GM06990 (cell line): ENCODE measurements at regions not wholly inside any gene's neighbourhood (a gene's known extent, or its start where the extent isn't known, plus 50 kb on each side); places are given as distances from the start of the nearest gene placed in this dataset.
"Not testable (repeated sequence)": the region's sequence is repeated elsewhere in the genome, so short reads cannot be mapped to it uniquely, and the experiment has no call there.

Source experiments
- DNase-seq: peaks from one replicate; pipeline ENCODE4 v3.0.0-alpha.2; 2011; ENCODE audit not compliant: insufficient read length; ENCODE audit errors: extremely low read depth
- H3K27me3 ChIP-seq: replicated peaks from 2 replicates; pipeline ENCODE4 v1.6.0; 2011; ENCODE audit warnings: low read length; ENCODE audit not compliant: control insufficient read depth, insufficient read depth
- H3K36me3 ChIP-seq: 2 replicates; pipeline ENCODE4 v1.5.1; 2011; ENCODE audit warnings: low read length; ENCODE audit not compliant: control insufficient read depth, insufficient read depth
- H3K4me3 ChIP-seq: replicated peaks from 2 replicates; pipeline ENCODE4 v1.5.1; 2011; ENCODE audit warnings: low read depth, mild to moderate bottlenecking, control low read depth, low read length
- TF ChIP-seq, protein P1 (sequence below): IDR thresholded peaks from 2 replicates; pipeline ENCODE4 v1.5.1; 2011; ENCODE audit warnings: low read length, control low read depth, mild to moderate bottlenecking, inconsistent platforms; ENCODE audit not compliant: insufficient read depth, poor library complexity, severe bottlenecking

DNA sequence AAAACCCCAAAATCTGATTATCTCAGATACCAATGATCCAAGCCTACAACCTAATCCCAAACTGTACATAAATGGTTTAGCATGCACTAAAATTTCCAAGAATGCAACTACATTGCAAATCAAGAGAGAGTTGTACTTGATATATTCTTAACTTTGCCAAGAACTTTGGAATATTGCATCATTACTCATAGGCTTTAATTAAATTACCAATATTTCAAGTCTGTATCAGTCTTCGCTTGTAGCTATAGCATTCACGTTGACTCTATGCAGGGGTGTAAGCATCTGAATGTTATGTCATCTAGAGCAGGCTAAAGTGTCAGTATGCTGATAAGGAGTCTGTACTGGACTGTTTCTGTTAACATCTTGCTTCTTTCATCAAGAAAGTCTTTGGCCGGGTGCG, 56.3 kb downstream of the FOXI3 start:
- no peak overlapping the region for H3K4me3 ChIP-seq
- no peaks in the 10 kb centered on the region; the same call in none of the 2 replicates for H3K27me3 ChIP-seq
- no peak for DNase-seq
- TF ChIP-seq, protein P1, sequence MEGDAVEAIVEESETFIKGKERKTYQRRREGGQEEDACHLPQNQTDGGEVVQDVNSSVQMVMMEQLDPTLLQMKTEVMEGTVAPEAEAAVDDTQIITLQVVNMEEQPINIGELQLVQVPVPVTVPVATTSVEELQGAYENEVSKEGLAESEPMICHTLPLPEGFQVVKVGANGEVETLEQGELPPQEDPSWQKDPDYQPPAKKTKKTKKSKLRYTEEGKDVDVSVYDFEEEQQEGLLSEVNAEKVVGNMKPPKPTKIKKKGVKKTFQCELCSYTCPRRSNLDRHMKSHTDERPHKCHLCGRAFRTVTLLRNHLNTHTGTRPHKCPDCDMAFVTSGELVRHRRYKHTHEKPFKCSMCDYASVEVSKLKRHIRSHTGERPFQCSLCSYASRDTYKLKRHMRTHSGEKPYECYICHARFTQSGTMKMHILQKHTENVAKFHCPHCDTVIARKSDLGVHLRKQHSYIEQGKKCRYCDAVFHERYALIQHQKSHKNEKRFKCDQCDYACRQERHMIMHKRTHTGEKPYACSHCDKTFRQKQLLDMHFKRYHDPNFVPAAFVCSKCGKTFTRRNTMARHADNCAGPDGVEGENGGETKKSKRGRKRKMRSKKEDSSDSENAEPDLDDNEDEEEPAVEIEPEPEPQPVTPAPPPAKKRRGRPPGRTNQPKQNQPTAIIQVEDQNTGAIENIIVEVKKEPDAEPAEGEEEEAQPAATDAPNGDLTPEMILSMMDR = no peak
- no peaks in the 10 kb centered on the region for H3K36me3 ChIP-seq

DNA sequence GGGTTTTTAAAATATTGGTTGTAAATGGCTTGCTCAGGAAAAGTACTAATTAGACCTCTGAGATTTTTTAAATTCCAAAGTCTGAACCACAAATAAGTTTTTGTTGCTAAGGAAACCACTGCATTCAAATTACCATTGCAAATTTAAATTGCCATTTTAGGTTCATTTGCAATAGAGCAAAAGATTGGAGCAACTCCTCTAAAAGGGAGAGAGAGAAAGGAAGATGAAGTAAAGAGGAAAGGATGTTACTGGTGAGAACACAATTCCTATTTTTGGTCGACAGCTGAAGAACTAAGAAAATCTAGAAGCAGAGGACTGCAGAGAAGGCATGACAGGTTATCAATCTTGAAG, 74.9 kb downstream of the FOXI3 start:
- no peak for DNase-seq
- Histone ChIP-seq H3K4me3 (no peak overlapping the region), H3K36me3 (no peaks in the 10 kb centered on the region), H3K27me3 (no peaks in the 10 kb centered on the region)
- TF ChIP-seq, protein P1 = no peak

DNA sequence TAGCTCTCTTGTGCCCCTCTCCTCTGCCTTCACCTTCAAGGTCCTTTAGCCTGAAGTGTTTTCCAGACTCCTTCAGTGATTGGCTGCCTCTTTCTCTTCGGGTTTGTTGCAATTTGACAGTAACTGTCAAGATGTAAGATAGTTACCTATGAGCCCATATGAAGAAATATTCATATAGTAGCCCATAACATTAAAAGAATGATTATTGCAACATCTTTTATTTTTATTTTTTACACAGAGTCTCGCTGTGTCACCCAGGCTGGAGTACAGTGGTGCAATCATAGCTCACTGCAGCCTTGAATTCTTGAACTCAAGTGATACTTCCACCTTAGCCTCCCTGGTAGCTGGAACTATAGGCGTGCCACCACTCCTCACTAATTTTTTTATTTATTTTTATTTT, 80.5 kb downstream of the FOXI3 start:
- H3K4me3 ChIP-seq = no peak overlapping the region
- H3K27me3 ChIP-seq = no peaks in the 10 kb centered on the region
- no peak for DNase-seq
- TF ChIP-seq, protein P1 = no peak
- H3K36me3 ChIP-seq = no peaks in the 10 kb centered on the region

DNA sequence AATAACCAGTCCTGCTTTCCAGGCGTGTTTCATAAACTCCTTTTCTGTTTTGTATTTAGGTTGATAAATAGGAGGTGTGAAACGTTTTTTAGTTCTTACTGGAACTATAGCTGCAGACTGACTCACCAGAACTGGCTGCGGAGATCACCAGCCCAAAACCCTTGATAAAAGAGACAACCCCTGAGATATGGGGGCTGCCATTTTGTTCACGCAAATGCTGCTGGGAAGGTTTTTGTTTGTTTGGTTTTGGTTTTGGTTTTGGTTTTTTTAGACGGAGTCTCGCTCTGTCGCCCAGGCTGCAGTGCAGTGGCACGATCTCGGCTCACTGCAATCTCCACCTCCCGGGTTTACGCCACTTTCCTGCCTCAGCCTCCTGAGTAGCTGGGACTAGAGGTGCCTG, 87.1 kb downstream of the FOXI3 start:
- H3K36me3 ChIP-seq, H3K4me3 ChIP-seq, H3K27me3 ChIP-seq, DNase-seq: not testable (repeated sequence)

DNA sequence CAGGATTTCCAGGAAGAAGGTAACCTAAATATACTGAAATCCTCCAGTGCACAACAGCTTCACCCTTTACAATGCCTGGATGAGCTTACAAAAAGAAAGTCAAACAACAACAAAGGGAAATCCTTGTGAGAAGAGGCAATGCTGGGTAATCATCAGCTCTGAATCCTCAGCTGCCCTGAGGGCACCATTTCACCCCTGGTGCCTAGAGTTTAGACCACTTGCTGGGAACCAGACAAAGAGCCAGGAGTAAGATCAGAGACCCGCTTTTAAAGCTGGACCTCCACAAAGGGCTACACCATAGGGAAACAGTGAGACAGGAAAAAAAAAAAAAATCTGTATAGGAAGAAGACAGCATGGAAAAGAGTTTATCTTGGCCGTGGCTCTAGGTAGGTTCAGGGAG, 97.0 kb downstream of the FOXI3 start:
- DNase-seq = no peak
- H3K27me3 ChIP-seq = no peaks in the 10 kb centered on the region
- no peaks in the 10 kb centered on the region for H3K36me3 ChIP-seq
- TF ChIP-seq, protein P1 = no peak
- no peak overlapping the region for H3K4me3 ChIP-seq

DNA sequence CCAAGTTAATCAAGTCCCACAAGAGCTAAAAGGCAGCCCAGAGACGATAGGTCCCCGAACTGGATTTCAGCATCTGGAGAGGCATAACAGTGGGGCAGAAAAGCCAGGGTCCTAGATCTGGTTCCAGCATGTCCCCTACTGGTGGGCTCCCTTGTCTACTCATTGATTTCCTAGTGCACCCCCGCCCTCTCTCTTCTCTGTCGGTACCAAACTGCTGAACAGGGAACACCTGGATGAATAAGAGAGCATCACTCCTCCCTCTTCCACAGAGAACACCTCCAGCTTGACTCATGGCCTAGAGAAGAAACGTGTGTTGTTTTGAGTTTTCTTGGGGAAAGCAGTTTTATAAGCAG, 101.3 kb downstream of the FOXI3 start:
- H3K27me3 ChIP-seq = no peaks in the 10 kb centered on the region; the same call in 1 of the 2 replicates
- H3K36me3 ChIP-seq = no peaks in the 10 kb centered on the region
- H3K4me3 ChIP-seq = no peak overlapping the region
- TF ChIP-seq, protein P1 = no peak
- DNase-seq = no peak
